SH-SY5Y (cell line): ENCODE measurements at regions not wholly inside any gene's neighbourhood (a gene's known extent, or its start where the extent isn't known, plus 50 kb on each side); places are given as distances from the start of the nearest gene placed in this dataset.

Source experiments
- GATA2 ChIP-seq: IDR thresholded peaks from 2 replicates; pipeline ENCODE4 v1.6.1; 2011; ENCODE audit warnings: mild to moderate bottlenecking, low read depth, low read length
- GATA3 ChIP-seq: IDR thresholded peaks from 2 replicates; pipeline ENCODE4 v1.6.1; 2011; ENCODE audit warnings: low read depth, mild to moderate bottlenecking, low read length, moderate library complexity

- TF ChIP-seq GATA2, result no peak
- no peak for TF ChIP-seq GATA3
These were observed 62.7 kb downstream of the ZFP36L2 start for GRCh38 chr2:43163584-43164270.
